CD4-positive, alpha-beta T cell treated with Interleukin-4 for 1 hour (primary cell): ENCODE measurements at regions not wholly inside any gene's neighbourhood (a gene's known extent, or its start where the extent isn't known, plus 50 kb on each side); places are given as distances from the start of the nearest gene placed in this dataset.

Experiments used
- DNase-seq, 2 donors: peaks; one replicate each; pipeline ENCODE4 v3.0.0-alpha.2; 2020 to 2022

- no peak for DNase-seq
Measured at GRCh38 chr4:83692028-83692427, 156.1 kb downstream of the GPAT3 start.

GRCh38 chr4:83686166-83686565 lies 150.3 kb downstream of the GPAT3 start:
- no peak for DNase-seq

GRCh38 chr4:83679692-83680091 lies 143.8 kb downstream of the GPAT3 start:
- DNase-seq, result no peak

GRCh38 chr4:83679254-83679653 lies 143.3 kb downstream of the GPAT3 start:
- no peak for DNase-seq

GRCh38 chr4:83677656-83678055 lies 141.7 kb downstream of the GPAT3 start:
- DNase-seq, result no peak

- DNase-seq, result no peak
Measured at GRCh38 chr4:83664741-83665140, 128.8 kb downstream of the GPAT3 start.

GRCh38 chr4:83664071-83664470 lies 128.2 kb downstream of the GPAT3 start:
- no peak for DNase-seq

- no peak for DNase-seq
Measured at GRCh38 chr4:83662204-83662603, 126.3 kb downstream of the GPAT3 start.

GRCh38 chr4:83661359-83661758 lies 125.5 kb downstream of the GPAT3 start:
- no peak for DNase-seq

GRCh38 chr4:83660578-83660977 lies 124.7 kb downstream of the GPAT3 start:
- DNase-seq, result no peak

- no peak for DNase-seq
Measured at GRCh38 chr4:83658806-83659205, 122.9 kb downstream of the GPAT3 start.

- DNase-seq, result no peak
Measured at GRCh38 chr4:83657336-83657735, 121.4 kb downstream of the GPAT3 start.
